ENCODE measurements at regions not wholly inside any gene's neighbourhood (a gene's known extent, or its start where the extent isn't known, plus 50 kb on each side); places are given as distances from the start of the nearest gene placed in this dataset.

DNA sequence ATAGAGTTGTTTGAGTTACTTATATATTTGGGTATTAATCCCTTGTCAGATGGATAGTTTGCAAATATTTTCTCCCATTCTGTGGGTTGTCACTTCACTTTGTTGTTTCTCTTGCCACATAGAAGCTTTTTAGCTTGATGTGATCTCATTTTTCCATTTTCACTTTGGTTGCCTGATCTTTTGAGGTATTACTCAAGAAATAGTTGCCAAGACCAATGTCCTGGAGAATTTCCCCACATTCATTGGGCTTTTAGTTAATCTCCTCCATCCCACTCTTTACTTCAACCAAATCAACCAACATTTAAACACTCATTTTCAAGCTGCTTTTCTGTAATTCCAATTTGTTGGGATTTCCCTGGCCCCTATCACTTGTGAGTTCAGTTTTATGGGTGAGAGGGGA, 69.0 kb downstream of the LEPR start:
- TF ChIP-seq NFRKB (IDR thresholded peaks at IDR 0.05) = no peak
- no peak for TF ChIP-seq TARDBP (IDR thresholded peaks at IDR 0.05)
- no peak for TF ChIP-seq FOXA1 (IDR thresholded peaks at IDR 0.05)
- no peak for TF ChIP-seq FOXM1 (IDR thresholded peaks at IDR 0.05; ENCODE audit: borderline replicate concordance)
- no peak for TF ChIP-seq SUZ12 (IDR thresholded peaks at IDR 0.05)
- no peak for TF ChIP-seq CTBP1 (IDR thresholded peaks at IDR 0.05; ENCODE audit: borderline replicate concordance)
- no peak for TF ChIP-seq ZNF384 (IDR thresholded peaks at IDR 0.05)
- no peak for TF ChIP-seq SP1 (IDR thresholded peaks at IDR 0.05)
- TF ChIP-seq, protein P1, sequence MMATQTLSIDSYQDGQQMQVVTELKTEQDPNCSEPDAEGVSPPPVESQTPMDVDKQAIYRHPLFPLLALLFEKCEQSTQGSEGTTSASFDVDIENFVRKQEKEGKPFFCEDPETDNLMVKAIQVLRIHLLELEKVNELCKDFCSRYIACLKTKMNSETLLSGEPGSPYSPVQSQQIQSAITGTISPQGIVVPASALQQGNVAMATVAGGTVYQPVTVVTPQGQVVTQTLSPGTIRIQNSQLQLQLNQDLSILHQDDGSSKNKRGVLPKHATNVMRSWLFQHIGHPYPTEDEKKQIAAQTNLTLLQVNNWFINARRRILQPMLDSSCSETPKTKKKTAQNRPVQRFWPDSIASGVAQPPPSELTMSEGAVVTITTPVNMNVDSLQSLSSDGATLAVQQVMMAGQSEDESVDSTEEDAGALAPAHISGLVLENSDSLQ (IDR thresholded peaks at IDR 0.05) = no peak

Measured in HEK293T (cell line).